Activated T-cell treated with anti-CD3 and anti-CD28 coated beads for 48 hours (primary cell): ENCODE measurements at regions not wholly inside any gene's neighbourhood (a gene's known extent, or its start where the extent isn't known, plus 50 kb on each side); places are given as distances from the start of the nearest gene placed in this dataset.
"Not testable (repeated sequence)": the region's sequence is repeated elsewhere in the genome, so short reads cannot be mapped to it uniquely, and the experiment has no call there.

ENCODE experiments used
- DNase-seq: peaks from one replicate; pipeline ENCODE4 v3.0.0-alpha.2; 2020; ENCODE audit warnings: low read depth

DNA sequence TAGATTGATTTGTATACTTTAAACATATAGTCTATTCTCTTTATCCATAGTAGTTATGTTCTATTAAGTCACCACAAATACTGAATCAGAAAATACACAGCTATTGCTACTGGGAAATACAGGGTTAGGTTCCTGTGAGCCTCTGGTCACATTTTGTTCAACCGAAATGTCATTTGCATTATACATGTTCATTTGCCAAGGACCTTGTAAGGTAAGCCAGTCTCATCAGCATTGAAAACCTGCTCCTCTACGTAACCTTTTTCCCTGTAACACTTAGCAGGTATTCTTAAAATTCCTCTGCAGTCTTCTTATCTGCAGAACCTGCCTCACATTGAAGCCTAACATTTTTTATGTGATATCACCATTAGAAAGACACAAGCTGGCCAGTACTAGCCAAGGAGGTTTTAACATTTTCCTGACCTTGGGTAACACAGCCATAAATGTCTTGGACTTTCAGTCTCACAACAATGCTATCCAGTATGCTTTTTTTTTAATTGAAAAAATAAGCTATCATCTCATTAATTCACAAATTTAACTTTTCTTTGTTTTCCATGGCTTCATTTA, 765.7 kb upstream of the IGFBP7 start:
- no peak for DNase-seq

GRCh38 chr4:57866468-57867171, 756.4 kb upstream of the IGFBP7 start:
- no peak for DNase-seq

GRCh38 chr4:57865264-57865663, 755.1 kb upstream of the IGFBP7 start:
- no peak for DNase-seq

DNA sequence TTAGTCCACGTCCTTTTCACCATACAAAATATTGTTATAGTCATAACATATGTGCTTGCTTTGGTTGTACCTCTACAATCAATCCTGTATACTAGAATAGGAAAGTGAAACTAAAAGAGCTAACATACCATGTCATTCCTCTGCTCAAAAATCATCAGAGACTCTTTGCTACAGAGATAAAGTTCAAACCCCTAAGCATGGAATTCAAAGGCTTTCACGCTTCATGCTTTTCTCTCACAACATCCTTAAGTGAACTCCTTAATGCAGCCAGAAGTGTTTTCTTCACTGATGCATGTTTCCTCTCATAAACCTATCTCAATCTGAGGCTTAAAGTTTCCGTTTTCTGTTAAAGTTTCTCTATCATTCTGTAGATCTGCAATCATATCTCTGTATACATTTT, 744.6 kb upstream of the IGFBP7 start:
- DNase-seq = no peak

DNA sequence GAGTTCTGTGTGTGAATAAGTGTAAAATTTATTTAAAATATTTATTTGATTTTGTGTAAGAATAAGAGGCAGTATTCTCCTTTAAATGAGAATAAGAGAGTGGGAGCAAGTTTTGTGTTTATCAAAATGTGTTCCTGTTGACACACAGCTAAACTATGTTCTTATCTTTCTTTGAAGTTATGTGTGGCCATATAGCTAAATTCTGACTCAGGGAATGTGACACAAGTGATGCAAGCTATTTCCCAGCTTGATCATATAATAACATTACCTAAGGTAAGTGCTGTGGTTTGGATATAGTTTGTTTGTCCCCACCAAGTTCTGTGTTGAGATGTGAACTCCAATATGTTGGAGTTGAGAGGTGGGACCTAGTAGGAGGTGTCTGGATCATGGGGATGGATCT, 740.0 kb upstream of the IGFBP7 start:
- DNase-seq = no peak

DNA sequence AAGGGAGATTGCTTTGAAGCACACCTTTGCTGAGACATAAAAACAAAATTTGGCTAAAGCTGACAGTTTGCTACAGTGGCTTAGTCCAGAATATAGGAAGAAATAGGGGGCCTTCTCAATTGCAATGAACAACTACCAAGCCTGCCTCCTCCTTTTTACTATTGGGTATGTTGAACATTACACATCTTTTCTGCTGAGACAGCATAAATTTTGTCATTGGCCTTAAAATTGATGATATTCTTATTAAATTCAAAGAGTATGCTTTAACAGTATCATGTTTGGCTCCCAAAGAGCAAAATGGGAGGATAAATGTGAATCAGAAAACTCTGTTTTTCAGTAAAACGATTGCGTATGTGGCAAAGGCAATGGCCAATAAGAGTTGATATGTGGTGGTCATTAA, 721.9 kb upstream of the IGFBP7 start:
- no peak for DNase-seq

- DNase-seq = no peak
These were observed 679.5 kb upstream of the IGFBP7 start for GRCh38 chr4:57789666-57790065.

DNA sequence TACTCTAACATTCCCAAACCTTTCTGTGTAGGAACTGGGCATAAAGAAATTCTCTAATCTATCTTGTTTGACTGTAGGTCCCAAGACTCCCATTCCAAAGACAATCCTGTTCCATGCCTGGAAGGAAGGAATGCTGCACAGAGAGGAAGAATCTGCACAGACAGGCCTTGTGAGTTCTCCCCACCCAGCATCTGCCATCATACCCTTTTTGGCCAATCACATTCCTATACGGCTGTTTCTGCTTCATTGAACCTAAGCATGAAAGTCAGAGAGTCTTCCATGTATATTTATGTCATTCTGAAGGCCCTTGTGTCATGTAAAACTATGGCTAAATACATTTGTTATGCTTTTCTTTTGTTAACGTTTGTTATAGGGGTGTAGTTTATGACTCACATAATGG, 667.7 kb upstream of the IGFBP7 start:
- DNase-seq = no peak

DNA sequence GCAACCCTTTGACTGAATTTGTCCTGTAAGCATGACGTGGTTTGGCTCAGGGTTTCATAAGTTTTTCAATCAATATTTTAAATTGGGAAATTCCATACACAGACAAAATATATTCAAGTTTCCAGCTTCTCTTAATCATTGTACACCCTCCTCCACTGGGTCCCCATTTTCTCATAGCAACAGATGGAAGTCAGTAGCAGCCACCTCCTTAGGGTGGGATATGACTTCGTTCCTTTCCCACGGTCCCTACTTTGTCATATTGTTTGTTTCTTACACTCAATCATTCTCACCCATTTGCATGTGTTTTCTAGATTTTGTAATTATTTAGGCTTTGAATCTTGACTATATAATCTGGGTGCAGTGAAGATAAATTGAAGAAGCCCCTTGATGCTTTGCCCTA, 664.5 kb upstream of the IGFBP7 start:
- no peak for DNase-seq

GRCh38 chr4:57774171-57774570, 664.0 kb upstream of the IGFBP7 start:
- no peak for DNase-seq

DNA sequence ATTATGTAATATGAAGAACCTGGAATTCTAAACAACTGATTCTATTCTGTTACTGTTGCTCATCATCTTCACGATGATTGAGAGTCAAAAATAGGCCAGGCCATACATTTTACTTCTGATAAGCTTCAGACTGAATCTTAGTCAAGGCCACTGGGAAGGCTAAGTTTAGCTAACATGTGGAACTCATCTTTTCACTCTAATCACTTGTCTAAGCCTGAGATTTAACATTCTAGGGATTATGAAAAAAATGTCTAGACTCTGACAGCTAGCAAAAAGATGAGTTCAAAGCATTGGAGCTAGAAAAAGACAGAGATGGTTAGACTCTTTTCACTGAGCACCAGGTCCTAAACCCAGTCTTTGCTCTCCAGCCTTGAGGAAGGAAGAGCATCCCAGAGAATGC, 656.2 kb upstream of the IGFBP7 start:
- no peak for DNase-seq

DNA sequence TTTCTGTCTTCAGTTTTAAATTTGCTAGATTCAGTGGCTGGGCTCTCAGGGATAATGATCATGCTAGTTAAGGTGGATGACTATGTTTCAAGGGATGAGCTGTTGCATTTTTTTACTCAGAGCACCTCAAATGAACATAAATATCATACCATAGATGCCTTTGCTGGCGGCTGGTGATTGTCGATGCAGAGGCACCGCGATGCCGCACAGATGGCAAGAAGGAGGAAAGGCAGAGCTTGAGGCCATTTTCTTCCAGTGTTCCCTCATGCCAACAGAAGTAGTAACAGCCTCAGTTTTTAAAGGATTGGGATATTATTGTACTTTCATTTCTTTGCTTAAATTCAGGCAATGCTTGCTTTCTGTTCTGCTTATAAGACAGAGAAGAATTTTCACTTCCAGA, 654.7 kb upstream of the IGFBP7 start:
- no peak for DNase-seq

GRCh38 chr4:57763070-57763469, 652.9 kb upstream of the IGFBP7 start:
- DNase-seq = no peak

GRCh38 chr4:57740625-57741190, 630.5 kb upstream of the IGFBP7 start:
- DNase-seq = no peak

DNA sequence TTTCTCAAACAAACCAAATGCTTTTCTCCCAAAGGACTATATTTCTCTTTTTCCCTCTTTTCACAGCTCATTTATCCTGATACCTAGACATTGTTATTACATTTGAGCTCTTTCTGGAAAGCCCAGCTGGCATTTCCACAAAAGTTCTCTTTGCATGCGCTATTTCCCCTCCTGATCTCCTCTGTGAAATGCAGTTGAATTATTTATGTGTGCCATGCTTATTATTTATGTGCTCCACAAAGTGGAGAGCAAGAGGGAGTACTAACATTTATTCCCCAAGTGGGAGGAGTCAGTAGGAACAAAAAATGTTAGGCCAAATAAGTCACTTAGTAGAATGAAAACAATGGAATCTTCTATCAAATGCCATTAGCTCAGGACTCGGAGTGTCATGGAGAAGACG, 626.6 kb upstream of the IGFBP7 start:
- no peak for DNase-seq

DNA sequence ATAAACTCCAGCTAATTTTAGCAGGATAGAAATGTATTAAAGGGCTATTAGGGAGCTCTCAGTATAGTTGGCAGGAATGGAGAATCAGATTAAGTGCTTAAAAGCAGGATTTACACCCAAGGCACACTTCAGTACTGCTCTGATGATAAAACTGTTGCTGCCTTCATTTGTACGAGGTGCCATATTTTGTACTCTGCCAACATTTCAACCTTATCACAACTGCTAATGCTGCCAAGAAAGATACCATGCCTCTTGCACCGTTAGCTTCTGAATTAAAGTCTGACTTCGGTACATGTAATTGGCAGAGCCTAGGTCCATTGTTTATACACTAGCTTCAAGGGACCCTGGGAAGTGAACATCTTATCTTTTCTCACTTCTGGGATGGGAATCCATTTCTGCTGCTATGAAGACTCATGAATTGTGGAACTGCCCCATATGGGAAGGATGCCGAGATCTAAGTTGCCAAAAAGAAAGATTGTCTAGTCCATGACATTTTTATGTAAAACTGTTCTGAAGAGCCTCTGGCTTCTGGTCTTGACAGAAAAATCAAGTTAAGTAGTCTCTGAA, 624.0 kb upstream of the IGFBP7 start:
- DNase-seq = no peak

GRCh38 chr4:57729775-57730570, 619.8 kb upstream of the IGFBP7 start:
- DNase-seq = not testable (repeated sequence)

- no peak for DNase-seq
These were observed 616.0 kb upstream of the IGFBP7 start for GRCh38 chr4:57726154-57726553.

DNA sequence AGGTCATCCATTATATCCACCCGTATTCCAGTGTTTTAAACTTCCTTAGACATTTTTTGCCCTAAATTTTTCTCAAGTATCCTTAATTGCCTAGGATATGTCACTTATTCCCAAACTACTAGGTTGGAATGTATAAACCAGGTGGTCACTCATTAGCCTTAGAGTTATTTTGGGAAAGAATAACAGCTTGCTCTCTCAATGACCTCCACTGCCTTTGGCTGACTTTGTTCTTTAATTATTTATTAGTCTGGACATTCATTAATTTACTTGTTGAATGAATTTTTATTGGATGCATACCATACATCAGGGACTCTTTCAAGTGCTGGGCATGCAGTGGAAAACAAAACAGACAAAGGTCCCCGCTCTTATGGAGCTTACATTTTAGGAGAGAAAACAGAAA, 609.3 kb upstream of the IGFBP7 start:
- DNase-seq = no peak

DNA sequence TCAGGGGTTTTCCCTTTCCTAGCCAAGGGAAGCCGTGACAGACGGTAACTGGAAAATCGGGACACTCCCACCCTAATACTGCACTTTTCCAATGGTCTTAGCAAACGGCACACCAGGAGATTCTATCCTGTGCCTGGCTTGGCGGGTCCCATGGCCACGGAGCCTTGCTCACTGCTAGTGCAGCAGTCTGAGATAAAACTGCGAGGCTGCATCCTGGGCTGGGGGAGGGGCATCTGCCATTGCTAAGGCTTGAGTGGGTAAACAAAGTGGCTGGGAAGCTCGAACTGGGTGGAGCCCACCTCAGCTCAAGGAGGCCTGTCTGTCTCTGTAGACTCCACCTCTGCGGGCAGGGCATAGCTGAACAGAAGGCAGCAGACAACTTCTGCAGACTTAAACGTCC, 604.1 kb upstream of the IGFBP7 start:
- DNase-seq = not testable (repeated sequence)

GRCh38 chr4:57710053-57710452, 599.9 kb upstream of the IGFBP7 start:
- no peak for DNase-seq

GRCh38 chr4:57691370-57691769, 581.2 kb upstream of the IGFBP7 start:
- DNase-seq = no peak
